Right lobe of liver (tissue), 4 donors: ENCODE measurements at regions not wholly inside any gene's neighbourhood (a gene's known extent, or its start where the extent isn't known, plus 50 kb on each side); places are given as distances from the start of the nearest gene placed in this dataset.
A peak's percentile ranks its signal among the peaks of the same experiment; 100 is the strongest.

ENCODE experiments used
- POLR2A ChIP-seq: fragments of 450-650 bp; IDR thresholded peaks from one replicate; pipeline ENCODE4 v1.6.1; 2017; ENCODE audit warnings: antibody characterized with exemption, mild to moderate bottlenecking
- TF ChIP-seq, protein P1 (sequence below), 4 donors: fragments of 200-600 bp in 3 of 4; fragments of 450-650 bp in 1 of 4; IDR thresholded peaks; one replicate each; pipeline versions ENCODE4 v1.5.1 to v1.8.0; 2016 to 2022; ENCODE audit warnings: antibody characterized with exemption in 4 of 4, mild to moderate bottlenecking in 2 of 4
- donor health status: DM: no; HTN: no; CAD: no.
- donor health status: DM: no; HTN: no; CAD: no.
- donor health status: DM: no; HTN: yes; CAD: no.

DNA sequence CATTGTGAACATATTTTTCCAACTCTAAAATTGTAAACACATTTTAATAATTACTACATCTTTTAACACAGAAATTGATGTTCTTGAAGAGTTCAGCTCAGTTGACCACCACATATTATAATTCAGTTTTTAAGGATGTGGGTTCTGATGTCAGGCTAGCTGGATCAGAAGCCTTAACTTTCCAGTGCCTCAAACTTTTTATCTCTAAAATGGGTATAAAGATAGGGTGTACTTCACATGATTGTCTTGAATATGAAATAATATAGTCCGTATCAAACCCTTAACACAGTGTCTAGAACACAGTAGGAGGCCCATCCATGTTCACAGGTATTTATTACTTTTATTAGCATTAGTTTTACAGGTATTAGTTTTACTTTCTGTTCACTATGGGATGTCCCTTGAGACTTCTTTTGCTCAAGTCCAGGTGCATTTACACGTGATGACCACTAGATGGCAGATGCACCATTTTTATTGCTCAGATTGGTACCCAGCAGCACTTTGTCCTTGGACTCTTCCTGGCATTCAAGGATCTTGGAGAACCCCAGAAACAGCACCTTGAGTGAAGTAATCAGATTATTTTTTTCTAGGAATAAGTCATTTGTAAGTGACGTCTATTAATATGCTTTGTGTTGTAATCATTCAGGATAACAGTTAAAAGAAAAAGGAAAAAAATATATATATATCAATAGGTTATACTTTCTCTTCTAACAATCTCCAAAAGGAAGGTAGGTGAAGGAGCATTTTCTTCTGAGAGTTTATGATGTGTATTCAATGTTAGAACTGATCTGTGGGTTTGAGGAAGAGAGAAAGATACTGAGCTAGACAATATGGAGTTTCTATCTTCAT is 580.2 kb downstream of the ETNK1 start:
- TF ChIP-seq, protein P1, sequence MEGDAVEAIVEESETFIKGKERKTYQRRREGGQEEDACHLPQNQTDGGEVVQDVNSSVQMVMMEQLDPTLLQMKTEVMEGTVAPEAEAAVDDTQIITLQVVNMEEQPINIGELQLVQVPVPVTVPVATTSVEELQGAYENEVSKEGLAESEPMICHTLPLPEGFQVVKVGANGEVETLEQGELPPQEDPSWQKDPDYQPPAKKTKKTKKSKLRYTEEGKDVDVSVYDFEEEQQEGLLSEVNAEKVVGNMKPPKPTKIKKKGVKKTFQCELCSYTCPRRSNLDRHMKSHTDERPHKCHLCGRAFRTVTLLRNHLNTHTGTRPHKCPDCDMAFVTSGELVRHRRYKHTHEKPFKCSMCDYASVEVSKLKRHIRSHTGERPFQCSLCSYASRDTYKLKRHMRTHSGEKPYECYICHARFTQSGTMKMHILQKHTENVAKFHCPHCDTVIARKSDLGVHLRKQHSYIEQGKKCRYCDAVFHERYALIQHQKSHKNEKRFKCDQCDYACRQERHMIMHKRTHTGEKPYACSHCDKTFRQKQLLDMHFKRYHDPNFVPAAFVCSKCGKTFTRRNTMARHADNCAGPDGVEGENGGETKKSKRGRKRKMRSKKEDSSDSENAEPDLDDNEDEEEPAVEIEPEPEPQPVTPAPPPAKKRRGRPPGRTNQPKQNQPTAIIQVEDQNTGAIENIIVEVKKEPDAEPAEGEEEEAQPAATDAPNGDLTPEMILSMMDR (IDR thresholded peaks at IDR 0.05), result peak; percentile 87 to 93 (median 92)
- no peak for TF ChIP-seq POLR2A
